Spleen (tissue), 11 donors: ENCODE measurements at regions not wholly inside any gene's neighbourhood (a gene's known extent, or its start where the extent isn't known, plus 50 kb on each side); places are given as distances from the start of the nearest gene placed in this dataset.
"Not testable (repeated sequence)": the region's sequence is repeated elsewhere in the genome, so short reads cannot be mapped to it uniquely, and the experiment has no call there.

Experiments
- DNase-seq: peaks from one replicate; pipeline ENCODE4 v3.0.0-alpha.2; 2020
- H3K27ac ChIP-seq, 8 donors: fragments of 200-600 bp; sonication (generic) in 7 of 8; 1 replicate in 4 of 8; 2 replicates in 4 of 8; pipeline versions ENCODE4 v1.5.0 to v1.8.0; 2016 to 2021; ENCODE audit warnings: inconsistent platforms in 4 of 8, mild to moderate bottlenecking in 4 of 8, moderate library complexity in 1 of 8
- H3K27me3 ChIP-seq, 7 donors: fragments of 200-600 bp; sonication (generic) in 6 of 7; replicated peaks in 1 of 7; 1 replicate in 4 of 7; 2 replicates in 3 of 7; pipeline versions ENCODE4 v1.5.0 to v1.8.0; 2016 to 2021; ENCODE audit warnings: inconsistent platforms in 3 of 7, mild to moderate bottlenecking in 1 of 7
- H3K36me3 ChIP-seq, 6 donors: fragments of 200-600 bp; sonication (generic) in 5 of 6; 1 replicate in 4 of 6; 2 replicates in 2 of 6; pipeline versions ENCODE4 v1.5.0 to v1.8.0; 2016 to 2021; ENCODE audit warnings: inconsistent platforms in 2 of 6
- H3K4me1 ChIP-seq, 6 donors: fragments of 200-600 bp; sonication (generic) in 5 of 6; 1 replicate in 3 of 6; 2 replicates in 3 of 6; pipeline versions ENCODE4 v1.5.0 to v1.8.0; 2016 to 2021; ENCODE audit warnings: inconsistent platforms in 3 of 6
- H3K4me3 ChIP-seq, 8 donors: fragments of 200-600 bp; sonication (generic) in 7 of 8; 1 replicate in 4 of 8; 2 replicates in 4 of 8; pipeline versions ENCODE4 v1.5.0 to v1.8.0; 2016 to 2021; ENCODE audit warnings: inconsistent platforms in 4 of 8, mild to moderate bottlenecking in 4 of 8, moderate library complexity in 2 of 8
- H3K9me3 ChIP-seq, 8 donors: fragments of 200-600 bp; sonication (generic) in 7 of 8; 1 replicate in 4 of 8; 2 replicates in 4 of 8; pipeline versions ENCODE4 v1.5.0 to v1.8.0; 2016 to 2021; ENCODE audit warnings: inconsistent platforms in 4 of 8
- POLR2A ChIP-seq, 3 donors: fragments of 450-650 bp; IDR thresholded peaks; one replicate each; pipeline ENCODE4 v1.5.1; 2017; ENCODE audit warnings: antibody characterized with exemption in 3 of 3, mild to moderate bottlenecking in 1 of 3
- POLR2AphosphoS5 ChIP-seq, 3 donors: sonication (generic); formaldehyde crosslinking; IDR thresholded peaks; one replicate each; pipeline ENCODE4 v1.5.1; 2017; ENCODE audit warnings: antibody characterized with exemption in 3 of 3
- WGBS, 5 donors: extraction: QIAGEN DNeasy Blood & Tissue Kit in 3 of 5; methylation state at CpG; one replicate each; pipeline versions ENCODE4 v1.1.5 to v1.1.7; 2013 to 2018; 5-methylcytosine and 5-hydroxymethylcytosine counted together
- intact Hi-C: fragments of 100-400 bp; cut with DNase I; formaldehyde crosslinking; loops from one replicate; pipeline ENCODE4 v1.15.0; 2023; ENCODE audit warnings: low total_unique reads
- TF ChIP-seq, protein P1 (sequence below), 11 experiments: fragments of 200-600 bp in 7 of 11; fragments of 450-650 bp in 4 of 11; sonication (generic) in 4 of 11; IDR thresholded peaks in 8 of 11; conservative IDR thresholded peaks in 3 of 11; 1 replicate in 7 of 11; 2 replicates in 4 of 11; pipeline versions ENCODE4 v1.4.0 to v1.8.0; 2016 to 2021; ENCODE audit warnings: antibody characterized with exemption in 11 of 11, inconsistent platforms in 4 of 11, mild to moderate bottlenecking in 1 of 11
- donor health status: healthy with polysubstance abuse.
- donor health status: DM: no; HTN: no; CAD: no; lungs with moderate emphysema.
- donor health status: DM: no; HTN: no; CAD: no.
- donor health status: Bipolar disorder and iron deficiency.
- donor health status: healthy.
- donor health status: DM: no; HTN: no; CAD: no.
- donor health status: DM: yes; HTN: yes; CAD: no.

DNA sequence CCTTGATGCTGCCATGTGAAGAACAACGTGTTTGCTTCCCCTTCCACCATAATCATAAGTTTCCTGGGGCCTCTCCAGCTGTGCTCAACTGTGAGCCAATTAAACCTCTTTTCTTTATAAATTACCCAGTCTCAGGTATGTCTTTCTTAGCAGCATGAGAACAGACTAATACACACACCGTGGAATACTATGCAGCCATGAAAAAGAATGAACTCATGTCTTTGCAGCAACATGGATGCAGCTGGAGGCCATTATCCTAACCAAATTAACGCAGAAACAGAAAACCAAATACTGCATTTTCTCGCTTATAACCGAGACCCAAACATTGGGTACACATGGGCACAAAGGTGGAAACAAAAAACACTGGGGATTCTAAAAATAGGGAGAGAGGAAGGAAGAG lies 286.7 kb upstream of the MINDY3 start:
- 81 to 87% (median 85%) methylated on average over 5 of the region's 5 CpGs for WGBS, 5 donors
- H3K9me3 ChIP-seq = peaks cover 0 to 24% (median 13%) of the 10 kb centered on the region in 8 donors
- H3K4me3 ChIP-seq = no peak overlapping the region
- intact Hi-C loops = no loop called here
- H3K4me1 ChIP-seq = no peaks in the 10 kb centered on the region
- no peak for DNase-seq
- no peaks in the 10 kb centered on the region for H3K27me3 ChIP-seq
- H3K36me3 ChIP-seq = no peaks in the 10 kb centered on the region
- TF ChIP-seq POLR2AphosphoS5 (IDR thresholded peaks at IDR 0.05) = no peak
- H3K27ac ChIP-seq = no peak overlapping the region

DNA sequence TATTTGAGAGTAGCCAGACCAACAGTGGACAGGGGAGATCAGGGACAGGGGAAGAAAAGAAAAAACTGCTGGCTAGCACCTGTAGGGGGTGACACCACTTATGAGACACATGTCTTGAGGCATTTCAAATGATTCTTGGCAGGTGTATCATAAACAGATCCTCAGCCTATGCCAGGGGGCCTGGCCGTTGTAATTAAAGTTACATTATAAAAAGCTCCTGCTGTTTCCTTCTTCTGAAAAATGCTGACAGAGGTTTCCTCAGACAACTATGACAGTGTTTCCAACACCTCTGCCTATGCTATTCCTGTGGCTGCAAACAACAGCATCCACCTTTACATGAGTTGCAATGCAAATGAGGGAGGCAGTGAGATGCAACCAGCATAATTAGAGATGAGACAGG lies 281.0 kb upstream of the PTER start:
- Histone ChIP-seq H3K27me3 (no peaks in the 10 kb centered on the region), H3K9me3 (peaks cover 0 to 7% (median 0%) of the 10 kb centered on the region in 8 donors), H3K27ac (no peak overlapping the region), H3K4me3 (no peak overlapping the region), H3K4me1 (no peaks in the 10 kb centered on the region), H3K36me3 (no peaks in the 10 kb centered on the region)
- no peak for DNase-seq
- WGBS, 5 donors = 15 to 36% (median 26%) methylated on average over 1 of the region's 1 CpG
- TF ChIP-seq, protein P1, sequence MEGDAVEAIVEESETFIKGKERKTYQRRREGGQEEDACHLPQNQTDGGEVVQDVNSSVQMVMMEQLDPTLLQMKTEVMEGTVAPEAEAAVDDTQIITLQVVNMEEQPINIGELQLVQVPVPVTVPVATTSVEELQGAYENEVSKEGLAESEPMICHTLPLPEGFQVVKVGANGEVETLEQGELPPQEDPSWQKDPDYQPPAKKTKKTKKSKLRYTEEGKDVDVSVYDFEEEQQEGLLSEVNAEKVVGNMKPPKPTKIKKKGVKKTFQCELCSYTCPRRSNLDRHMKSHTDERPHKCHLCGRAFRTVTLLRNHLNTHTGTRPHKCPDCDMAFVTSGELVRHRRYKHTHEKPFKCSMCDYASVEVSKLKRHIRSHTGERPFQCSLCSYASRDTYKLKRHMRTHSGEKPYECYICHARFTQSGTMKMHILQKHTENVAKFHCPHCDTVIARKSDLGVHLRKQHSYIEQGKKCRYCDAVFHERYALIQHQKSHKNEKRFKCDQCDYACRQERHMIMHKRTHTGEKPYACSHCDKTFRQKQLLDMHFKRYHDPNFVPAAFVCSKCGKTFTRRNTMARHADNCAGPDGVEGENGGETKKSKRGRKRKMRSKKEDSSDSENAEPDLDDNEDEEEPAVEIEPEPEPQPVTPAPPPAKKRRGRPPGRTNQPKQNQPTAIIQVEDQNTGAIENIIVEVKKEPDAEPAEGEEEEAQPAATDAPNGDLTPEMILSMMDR (IDR thresholded peaks at IDR 0.05 in 8 of 11, conservative IDR thresholded peaks at IDR 0.05 in 3 of 11) = no peak
- TF ChIP-seq POLR2A (IDR thresholded peaks at IDR 0.05) = no peak
- TF ChIP-seq POLR2AphosphoS5 (IDR thresholded peaks at IDR 0.05) = no peak
- intact Hi-C loops = no loop called here

DNA sequence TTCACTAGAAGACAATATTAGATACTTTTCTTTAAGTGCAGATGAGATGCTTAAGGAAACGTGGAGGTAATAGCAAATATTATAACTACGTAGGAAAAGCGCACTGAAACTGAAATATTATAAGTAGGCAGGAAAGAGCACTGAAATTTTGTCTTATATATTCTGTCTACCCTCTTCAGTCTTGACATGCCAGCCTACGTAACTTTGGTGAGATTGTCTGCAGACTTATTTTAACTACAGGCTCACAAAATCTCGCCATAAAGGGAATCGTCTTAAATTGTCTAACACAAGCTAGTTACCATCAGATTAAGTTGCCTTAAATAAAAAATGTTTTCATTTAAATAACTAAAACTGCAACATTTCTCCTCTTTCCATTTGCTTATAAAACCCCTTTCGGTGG lies 280.1 kb upstream of the PTER start:
- no peak for DNase-seq
- Histone ChIP-seq H3K27ac (no peak overlapping the region), H3K36me3 (no peaks in the 10 kb centered on the region), H3K9me3 (peaks cover 0 to 2% (median 0%) of the 10 kb centered on the region in 8 donors), H3K27me3 (no peaks in the 10 kb centered on the region), H3K4me1 (no peaks in the 10 kb centered on the region), H3K4me3 (no peak overlapping the region)
- WGBS, 5 donors = 80 to 86% (median 85%) methylated on average over 7 of the region's 7 CpGs
- intact Hi-C loops = no loop called here
- TF ChIP-seq POLR2A (IDR thresholded peaks at IDR 0.05) (no peak), POLR2AphosphoS5 (IDR thresholded peaks at IDR 0.05) (no peak)
- TF ChIP-seq, protein P1 (IDR thresholded peaks at IDR 0.05 in 8 of 11, conservative IDR thresholded peaks at IDR 0.05 in 3 of 11) = no peak

DNA sequence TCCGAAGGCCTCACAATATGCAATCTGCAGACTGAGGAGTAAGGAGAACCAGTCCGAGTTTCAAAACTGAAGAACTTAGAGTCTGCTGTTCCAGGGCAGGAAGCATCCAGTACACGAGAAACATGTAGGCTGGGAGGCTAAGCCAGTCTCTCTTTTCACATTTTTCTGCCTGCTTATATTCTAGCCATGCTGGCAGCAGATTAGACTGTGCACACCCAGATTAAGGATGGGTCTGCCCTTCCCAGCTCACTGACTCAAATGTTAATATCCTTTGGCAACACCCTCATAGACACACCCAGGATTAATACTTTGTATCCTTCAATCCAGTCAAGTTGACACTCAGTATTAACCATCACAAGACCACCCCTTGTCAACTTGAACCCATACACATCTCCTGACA lies 271.7 kb upstream of the PTER start:
- intact Hi-C loops, H3K36me3 ChIP-seq, H3K4me1 ChIP-seq, DNase-seq, H3K27me3 ChIP-seq, H3K4me3 ChIP-seq, H3K27ac ChIP-seq: not testable (repeated sequence)
- 70 to 94% (median 84%) methylated on average over 3 of the region's 3 CpGs for WGBS, 5 donors
- peaks cover 0 to 65% (median 45%) of the 10 kb centered on the region in 8 donors for H3K9me3 ChIP-seq

DNA sequence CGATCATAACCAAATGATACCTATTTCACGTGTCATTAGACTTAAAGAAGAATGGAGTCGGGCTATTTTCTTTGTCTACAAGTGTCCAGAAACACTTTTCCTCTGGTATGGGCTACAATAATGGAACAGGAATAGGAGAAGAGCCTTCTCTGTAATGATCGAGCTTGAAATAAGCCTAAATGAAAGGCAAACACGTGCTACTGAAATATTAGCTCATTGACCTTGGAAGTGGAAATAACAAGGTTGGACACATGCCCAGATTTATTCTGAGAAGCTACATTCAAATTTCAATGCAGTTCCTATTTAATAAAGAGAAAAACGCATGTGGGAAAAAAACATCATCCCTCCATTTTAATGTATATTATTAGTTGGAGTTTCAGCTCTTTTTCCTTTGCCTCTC lies 254.7 kb upstream of the PTER start:
- intact Hi-C loops = no loop called here
- Histone ChIP-seq H3K9me3 (peaks cover 0 to 3% (median 0%) of the 10 kb centered on the region in 8 donors), H3K4me3 (no peak overlapping the region), H3K4me1 (no peaks in the 10 kb centered on the region), H3K36me3 (no peaks in the 10 kb centered on the region), H3K27me3 (no peaks in the 10 kb centered on the region), H3K27ac (no peak overlapping the region)
- no peak for DNase-seq
- TF ChIP-seq POLR2A (IDR thresholded peaks at IDR 0.05) (no peak), POLR2AphosphoS5 (IDR thresholded peaks at IDR 0.05) (no peak)
- TF ChIP-seq, protein P1 (IDR thresholded peaks at IDR 0.05 in 8 of 11, conservative IDR thresholded peaks at IDR 0.05 in 3 of 11) = no peak
- WGBS, 5 donors = 59 to 79% (median 63%) methylated on average over 6 of the region's 6 CpGs
